Smooth muscle cell (in vitro differentiated cells): ENCODE measurements at regions not wholly inside any gene's neighbourhood (a gene's known extent, or its start where the extent isn't known, plus 50 kb on each side); places are given as distances from the start of the nearest gene placed in this dataset.
"Not testable (repeated sequence)": the region's sequence is repeated elsewhere in the genome, so short reads cannot be mapped to it uniquely, and the experiment has no call there.

Source experiments
- DNase-seq: peaks from one replicate; lab custom pipeline; 2025; ENCODE audit not compliant: unreplicated experiment; lab: John Stamatoyannopoulos, UW
- H2AFZ ChIP-seq: fragments of 200-600 bp; sonication (generic); 2 replicates; pipeline ENCODE4 v1.6.0; 2016; ENCODE audit warnings: antibody characterized with exemption, low read depth, mild to moderate bottlenecking
- H3F3A ChIP-seq: fragments of 200-600 bp; sonication (generic); 2 replicates; pipeline ENCODE4 v1.6.0; 2017; ENCODE audit warnings: antibody characterized with exemption, low read depth
- H3K27ac ChIP-seq: fragments of 200-600 bp; sonication (generic); 2 replicates; pipeline ENCODE4 v1.5.1; 2016; ENCODE audit warnings: low read depth, mild to moderate bottlenecking
- H3K27me3 ChIP-seq: fragments of 200-600 bp; sonication (generic); 2 replicates; pipeline ENCODE4 v1.6.1; 2016; ENCODE audit warnings: low read depth, mild to moderate bottlenecking
- H3K36me3 ChIP-seq: fragments of 200-600 bp; sonication (generic); 2 replicates; pipeline ENCODE4 v1.5.1; 2016; ENCODE audit warnings: low read depth
- H3K4me1 ChIP-seq: fragments of 200-600 bp; sonication (generic); 2 replicates; pipeline ENCODE4 v1.5.1; 2016; ENCODE audit warnings: low read depth
- H3K4me2 ChIP-seq: fragments of 200-600 bp; sonication (generic); 2 replicates; pipeline ENCODE4 v1.6.0; 2016; ENCODE audit warnings: mild to moderate bottlenecking
- H3K4me3 ChIP-seq: fragments of 200-600 bp; sonication (generic); 2 replicates; pipeline ENCODE4 v1.5.1; 2016; ENCODE audit warnings: mild to moderate bottlenecking
- H3K79me2 ChIP-seq: fragments of 200-600 bp; sonication (generic); 2 replicates; pipeline ENCODE4 v1.6.0; 2016; ENCODE audit warnings: low read depth, mild to moderate bottlenecking
- H3K9ac ChIP-seq: fragments of 200-600 bp; sonication (generic); 2 replicates; pipeline ENCODE4 v1.6.0; 2016; ENCODE audit warnings: low read depth
- H3K9me3 ChIP-seq: fragments of 200-600 bp; sonication (generic); replicated peaks from 2 replicates; pipeline ENCODE4 v1.5.1; 2016; ENCODE audit warnings: low read depth
- H4K20me1 ChIP-seq: fragments of 200-600 bp; sonication (generic); 2 replicates; pipeline ENCODE4 v1.6.0; 2016; ENCODE audit warnings: low read depth
- WGBS: methylation state at CpG from one replicate; pipeline ENCODE4 v1.1.7; 2016; ENCODE audit warnings: low lambda C conversion rate; 5-methylcytosine and 5-hydroxymethylcytosine counted together
- TF ChIP-seq, protein P1 (sequence below): fragments of 200-600 bp; sonication (generic); IDR thresholded peaks from 2 replicates; pipeline ENCODE4 v1.5.1; 2017; ENCODE audit warnings: borderline replicate concordance, mild to moderate bottlenecking, antibody characterized with exemption; ENCODE audit not compliant: insufficient read depth, poor library complexity, severe bottlenecking

DNA sequence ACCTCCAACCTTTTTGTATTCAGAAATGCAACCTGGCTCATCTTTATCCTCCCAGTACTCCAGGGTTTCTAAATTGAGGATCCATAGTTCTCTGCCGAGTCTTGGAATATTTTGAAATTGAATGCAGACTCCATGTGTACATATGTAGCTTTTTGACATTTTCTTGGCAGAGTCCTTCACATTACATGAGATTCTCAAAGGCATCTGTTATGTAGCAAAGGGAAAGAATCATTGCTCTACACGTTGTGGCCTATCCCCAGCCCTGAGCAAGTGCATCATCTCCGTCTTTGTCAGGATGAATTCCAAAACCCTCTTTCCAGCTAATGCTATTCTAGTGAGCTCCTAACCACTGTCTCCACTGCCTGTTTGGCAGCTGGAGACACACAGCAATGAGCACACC, 742.9 kb downstream of the DHX35 start:
- WGBS: 88% methylated on average over 3 of the region's 3 CpGs
- DNase-seq: no peak
- H2AFZ ChIP-seq: no peak overlapping the region

DNA sequence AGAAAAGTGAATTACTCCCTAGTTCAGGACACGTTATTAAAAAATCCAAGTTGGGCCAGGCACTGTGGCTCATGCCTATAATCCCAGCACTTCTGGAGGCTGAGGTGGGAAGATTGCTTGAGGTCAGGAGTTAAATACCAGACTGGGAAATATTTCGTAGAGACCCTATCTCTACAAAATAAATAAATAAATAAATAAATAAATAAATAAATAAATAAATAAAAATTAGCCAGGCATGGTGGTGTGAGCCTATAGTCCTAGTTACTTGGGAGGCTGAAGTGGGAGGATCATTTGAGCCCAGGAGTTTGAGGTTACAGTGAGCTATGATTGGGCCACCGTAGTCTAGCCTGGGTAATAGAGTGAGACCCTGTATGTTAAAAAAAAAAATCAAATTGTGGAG, 741.2 kb downstream of the DHX35 start:
- H3K4me2 ChIP-seq, H2AFZ ChIP-seq, H3K9me3 ChIP-seq, H3K36me3 ChIP-seq, DNase-seq, H3K27ac ChIP-seq, H3K9ac ChIP-seq, H3K4me1 ChIP-seq, H4K20me1 ChIP-seq, H3F3A ChIP-seq, H3K79me2 ChIP-seq, H3K27me3 ChIP-seq, H3K4me3 ChIP-seq: not testable (repeated sequence)
- WGBS: 94% methylated on average over 3 of the region's 3 CpGs

More for the DNA sequence above, 742.9 kb downstream of the DHX35 start:
- Histone ChIP-seq H3K4me3 (no peak overlapping the region), H4K20me1 (no peaks in the 10 kb centered on the region), H3K9ac (no peak overlapping the region), H3F3A (no peaks in the 10 kb centered on the region), H3K27me3 (no peaks in the 10 kb centered on the region), H3K9me3 (no peaks in the 10 kb centered on the region), H3K79me2 (no peaks in the 10 kb centered on the region), H3K36me3 (no peaks in the 10 kb centered on the region), H3K4me1 (no peaks in the 10 kb centered on the region), H3K27ac (no peak overlapping the region), H3K4me2 (no peak overlapping the region)
- TF ChIP-seq, protein P1, sequence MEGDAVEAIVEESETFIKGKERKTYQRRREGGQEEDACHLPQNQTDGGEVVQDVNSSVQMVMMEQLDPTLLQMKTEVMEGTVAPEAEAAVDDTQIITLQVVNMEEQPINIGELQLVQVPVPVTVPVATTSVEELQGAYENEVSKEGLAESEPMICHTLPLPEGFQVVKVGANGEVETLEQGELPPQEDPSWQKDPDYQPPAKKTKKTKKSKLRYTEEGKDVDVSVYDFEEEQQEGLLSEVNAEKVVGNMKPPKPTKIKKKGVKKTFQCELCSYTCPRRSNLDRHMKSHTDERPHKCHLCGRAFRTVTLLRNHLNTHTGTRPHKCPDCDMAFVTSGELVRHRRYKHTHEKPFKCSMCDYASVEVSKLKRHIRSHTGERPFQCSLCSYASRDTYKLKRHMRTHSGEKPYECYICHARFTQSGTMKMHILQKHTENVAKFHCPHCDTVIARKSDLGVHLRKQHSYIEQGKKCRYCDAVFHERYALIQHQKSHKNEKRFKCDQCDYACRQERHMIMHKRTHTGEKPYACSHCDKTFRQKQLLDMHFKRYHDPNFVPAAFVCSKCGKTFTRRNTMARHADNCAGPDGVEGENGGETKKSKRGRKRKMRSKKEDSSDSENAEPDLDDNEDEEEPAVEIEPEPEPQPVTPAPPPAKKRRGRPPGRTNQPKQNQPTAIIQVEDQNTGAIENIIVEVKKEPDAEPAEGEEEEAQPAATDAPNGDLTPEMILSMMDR: no peak

DNA sequence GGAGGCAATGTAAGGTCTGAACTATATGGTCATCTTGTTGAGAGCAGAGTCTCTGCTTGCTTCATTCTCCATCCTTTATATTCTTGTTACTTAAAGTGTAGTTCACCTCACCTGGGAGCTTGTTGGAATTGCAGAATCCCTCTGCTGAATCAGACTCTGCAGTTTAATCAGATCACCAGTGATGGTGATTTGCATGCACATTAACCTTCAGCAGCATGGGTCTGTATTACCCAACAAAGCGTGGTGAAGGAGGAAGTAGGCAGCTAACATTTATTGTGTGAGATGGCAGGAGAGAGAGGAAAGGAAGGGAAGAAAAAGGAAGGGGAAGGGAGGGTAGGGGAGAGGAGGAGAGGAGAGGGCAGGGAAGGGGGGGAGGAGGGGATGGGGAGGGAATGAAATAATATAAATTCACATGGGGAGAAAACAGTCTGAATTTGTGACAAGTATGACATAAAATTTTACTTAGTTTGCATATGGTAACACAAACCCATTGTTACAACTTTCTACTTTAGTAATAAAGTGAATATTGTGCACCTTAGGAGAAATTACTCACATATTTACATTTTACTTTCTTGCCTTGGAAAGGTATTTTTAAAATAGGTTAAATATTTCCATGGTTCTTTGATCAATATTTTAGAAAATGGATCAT, 740.7 kb downstream of the DHX35 start:
- H3K4me2 ChIP-seq: no peak overlapping the region
- WGBS: 89% methylated on average over 1 of the region's 1 CpG
- no peaks in the 10 kb centered on the region for H3K9me3 ChIP-seq
- no peak for DNase-seq
- H3K27ac ChIP-seq: no peak overlapping the region
- H3K79me2 ChIP-seq: no peaks in the 10 kb centered on the region
- peaks cover 4% of the 10 kb centered on the region for H3F3A ChIP-seq
- H3K36me3 ChIP-seq: no peaks in the 10 kb centered on the region
- no peak overlapping the region for H3K9ac ChIP-seq
- H2AFZ ChIP-seq: no peak overlapping the region
- H3K4me1 ChIP-seq: no peaks in the 10 kb centered on the region
- H3K4me3 ChIP-seq: no peak overlapping the region
- TF ChIP-seq, protein P1: no peak
- no peaks in the 10 kb centered on the region for H3K27me3 ChIP-seq
- no peaks in the 10 kb centered on the region for H4K20me1 ChIP-seq

DNA sequence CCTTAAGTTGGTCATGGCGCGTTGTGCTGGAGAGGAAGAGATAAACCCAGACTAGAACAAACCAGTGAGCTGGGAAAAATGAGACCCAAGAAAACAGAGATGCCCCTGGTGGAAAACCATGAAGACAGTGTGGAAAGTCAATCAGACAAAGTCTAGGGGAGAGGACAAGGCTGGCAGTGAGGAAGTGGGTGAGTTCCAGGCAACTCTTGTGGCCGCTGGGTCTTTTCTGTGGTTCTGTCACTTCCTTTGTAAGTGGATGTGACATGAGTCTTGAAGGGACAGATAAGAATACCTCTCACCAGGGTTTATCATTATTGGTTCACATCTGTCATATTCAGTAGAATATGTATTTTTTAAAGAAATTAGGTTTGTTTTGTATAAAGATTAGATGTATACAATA, 738.4 kb downstream of the DHX35 start:
- Histone ChIP-seq H3K27me3 (no peaks in the 10 kb centered on the region), H3K4me2 (no peak overlapping the region), H2AFZ (no peak overlapping the region), H3K79me2 (no peaks in the 10 kb centered on the region), H3K4me1 (no peaks in the 10 kb centered on the region), H3F3A (peaks cover 4% of the 10 kb centered on the region), H4K20me1 (no peaks in the 10 kb centered on the region), H3K9me3 (no peaks in the 10 kb centered on the region), H3K27ac (no peak overlapping the region), H3K36me3 (no peaks in the 10 kb centered on the region), H3K4me3 (no peak overlapping the region), H3K9ac (no peak overlapping the region)
- no peak for DNase-seq
- TF ChIP-seq, protein P1: no peak
- 95% methylated on average over 3 of the region's 3 CpGs for WGBS
